Heart right ventricle (tissue), 16 donors: ENCODE measurements at regions not wholly inside any gene's neighbourhood (a gene's known extent, or its start where the extent isn't known, plus 50 kb on each side); places are given as distances from the start of the nearest gene placed in this dataset.

ENCODE experiments used
- ATAC-seq, 8 donors: fragments of 200-7000 bp; cut with Tn5 transposase; one replicate each; pipeline ENCODE4 v1.9.1; 2020; ENCODE audit warnings: mild to moderate bottlenecking in 8 of 8, moderate library complexity in 8 of 8, moderate number of reproducible peaks in 1 of 8
- DNase-seq, 2 donors: peaks; one replicate each; pipeline ENCODE4 v3.0.0-alpha.2; 2020
- H3K27ac ChIP-seq, 10 donors: fragments of 200-600 bp; sonication (generic) in 2 of 10; one replicate each; pipeline versions ENCODE4 v1.5.0 to v1.8.0; 2020 to 2022; ENCODE audit warnings: mild to moderate bottlenecking in 3 of 10
- H3K27me3 ChIP-seq, 7 donors: fragments of 200-600 bp; one replicate each; pipeline ENCODE4 v1.8.0; 2021 to 2022; ENCODE audit warnings: mild to moderate bottlenecking in 2 of 7
- H3K36me3 ChIP-seq, 9 donors: fragments of 200-600 bp; sonication (generic) in 1 of 9; one replicate each; pipeline versions ENCODE4 v1.5.0 to v1.8.0; 2020 to 2022; ENCODE audit warnings: mild to moderate bottlenecking in 2 of 9
- H3K4me1 ChIP-seq, 9 donors: fragments of 200-600 bp; sonication (generic) in 1 of 9; one replicate each; pipeline versions ENCODE4 v1.5.0 to v1.8.0; 2020 to 2022; ENCODE audit warnings: mild to moderate bottlenecking in 4 of 9
- H3K4me3 ChIP-seq, 10 donors: fragments of 200-600 bp; sonication (generic) in 2 of 10; one replicate each; pipeline versions ENCODE4 v1.5.0 to v1.8.0; 2020 to 2022; ENCODE audit warnings: mild to moderate bottlenecking in 7 of 10, moderate library complexity in 2 of 10
- H3K9me3 ChIP-seq, 11 donors: fragments of 200-600 bp in 10 of 11; sonication (generic) in 2 of 11; one replicate each; pipeline versions ENCODE4 v1.5.0 to v1.8.0; 2013 to 2022; ENCODE audit warnings: mild to moderate bottlenecking in 2 of 11, control low read depth in 1 of 11, moderate library complexity in 1 of 11
- WGBS, 2 donors: extraction: QIAGEN DNeasy Blood & Tissue Kit; methylation state at CpG; one replicate each; pipeline ENCODE4 v1.1.7; 2013; ENCODE audit warnings: inconsistent platforms in 1 of 2; 5-methylcytosine and 5-hydroxymethylcytosine counted together
- intact Hi-C, 10 donors: fragments of 100-400 bp; cut with DNase I; formaldehyde crosslinking; loops; one replicate each; pipeline versions ENCODE4 v1.11.1 to v1.14.2; 2022
- TF ChIP-seq, protein P1 (sequence below), 9 donors: fragments of 200-600 bp; sonication (generic) in 2 of 9; IDR thresholded peaks; one replicate each; pipeline versions ENCODE4 v1.5.0 to v1.8.0; 2021 to 2022; ENCODE audit warnings: antibody characterized with exemption in 9 of 9, mild to moderate bottlenecking in 5 of 9, moderate library complexity in 1 of 9
- donor health status: Arrhythmogenic right ventricular cardiomyopathy.
- donor health status: ischemic (EF 13 %, LVEDD 7.1; RV severe dilation, severe dysfunction).
- donor health status: healthy with polysubstance abuse.
- donor health status: DM: no; HTN: yes; CAD: no.
- donor health status: DM: no; HTN: no; CAD: no.
- donor health status: ischemic (EF 25% LVEDD 6.9; RV normal size, moderate dysfunction).
- donor health status: ischemic (EF 25% LVEDD 5.7; RV mildly dilated, moderate dysfunction).
- donor health status: healthy.
- donor health status: DM: yes; HTN: yes; CAD: no.
- donor health status: Ischemic cardiomyopathy.
- donor health status: ischemic (EF 35%, LVEDD 5.7; RV mildly dilated, moderate dysfunction).
- donor health status: nonischemic (EF 11% LVEDD 7.7; RV severe dilation, severe dysfunction).
- donor health status: DM: yes; HTN: yes; CAD: no.
- donor health status: PGD.
- donor health status: ischemic (EF 29% LVEDD 5.4; RV normal size, mild dysfunction).
- donor health status: nonischemic (EF 23%, LVEDD 6.1; RV moderate dilation, normal function).

DNA sequence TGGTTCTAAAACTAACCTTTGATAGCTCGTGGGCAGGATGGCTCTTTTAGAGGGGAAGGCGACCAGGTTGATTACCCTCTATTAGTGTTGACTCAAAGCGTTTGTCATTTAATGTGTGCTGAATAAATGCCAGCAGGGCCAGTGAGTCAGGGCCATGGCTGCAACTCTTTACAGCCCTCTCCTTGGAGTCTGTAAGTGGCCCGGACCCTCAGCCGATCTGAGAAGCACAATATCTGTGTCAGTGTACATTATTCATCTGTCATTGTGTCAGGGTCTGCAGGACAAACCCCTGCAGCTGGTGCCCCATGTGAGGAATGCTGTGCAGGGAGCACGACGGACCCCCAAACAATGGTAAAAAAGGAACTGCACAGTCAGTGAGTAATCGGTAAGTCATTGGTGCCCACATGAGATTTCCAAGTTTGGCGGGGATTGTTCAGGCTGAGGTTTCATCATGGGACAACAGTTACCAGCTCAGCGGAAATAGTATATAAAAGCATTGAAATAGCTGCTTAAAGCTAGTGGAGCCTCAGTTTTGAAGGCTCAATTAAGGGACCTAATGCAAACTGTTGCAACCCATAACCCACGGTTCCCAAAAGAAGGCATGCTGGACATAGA, 139.1 kb downstream of the ZNF675 start:
- ATAC-seq (no peak), DNase-seq (no peak)
- H3K4me1 ChIP-seq = no peaks in the 10 kb centered on the region
- H3K27me3 ChIP-seq = no peaks in the 10 kb centered on the region
- TF ChIP-seq, protein P1, sequence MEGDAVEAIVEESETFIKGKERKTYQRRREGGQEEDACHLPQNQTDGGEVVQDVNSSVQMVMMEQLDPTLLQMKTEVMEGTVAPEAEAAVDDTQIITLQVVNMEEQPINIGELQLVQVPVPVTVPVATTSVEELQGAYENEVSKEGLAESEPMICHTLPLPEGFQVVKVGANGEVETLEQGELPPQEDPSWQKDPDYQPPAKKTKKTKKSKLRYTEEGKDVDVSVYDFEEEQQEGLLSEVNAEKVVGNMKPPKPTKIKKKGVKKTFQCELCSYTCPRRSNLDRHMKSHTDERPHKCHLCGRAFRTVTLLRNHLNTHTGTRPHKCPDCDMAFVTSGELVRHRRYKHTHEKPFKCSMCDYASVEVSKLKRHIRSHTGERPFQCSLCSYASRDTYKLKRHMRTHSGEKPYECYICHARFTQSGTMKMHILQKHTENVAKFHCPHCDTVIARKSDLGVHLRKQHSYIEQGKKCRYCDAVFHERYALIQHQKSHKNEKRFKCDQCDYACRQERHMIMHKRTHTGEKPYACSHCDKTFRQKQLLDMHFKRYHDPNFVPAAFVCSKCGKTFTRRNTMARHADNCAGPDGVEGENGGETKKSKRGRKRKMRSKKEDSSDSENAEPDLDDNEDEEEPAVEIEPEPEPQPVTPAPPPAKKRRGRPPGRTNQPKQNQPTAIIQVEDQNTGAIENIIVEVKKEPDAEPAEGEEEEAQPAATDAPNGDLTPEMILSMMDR (IDR thresholded peaks at IDR 0.05) = no peak
- H3K36me3 ChIP-seq = no peaks in the 10 kb centered on the region
- 81 to 82% methylated on average over 11 of the region's 11 CpGs for WGBS, 2 donors
- intact Hi-C loops = no loop called here
- peaks cover 0 to 21% (median 0%) of the 10 kb centered on the region in 11 donors for H3K9me3 ChIP-seq
- no peak overlapping the region for H3K27ac ChIP-seq
- no peak overlapping the region for H3K4me3 ChIP-seq

- H3K9me3 ChIP-seq = peaks cover 0 to 21% (median 0%) of the 10 kb centered on the region in 11 donors
- no peaks in the 10 kb centered on the region for H3K4me1 ChIP-seq
- H3K36me3 ChIP-seq = no peaks in the 10 kb centered on the region
- 75 to 82% methylated on average over 3 of the region's 3 CpGs for WGBS, 2 donors
- DNase-seq = no peak
- H3K27me3 ChIP-seq = no peaks in the 10 kb centered on the region
- intact Hi-C loops = no loop called here
- ATAC-seq = no peak
- no peak overlapping the region for H3K27ac ChIP-seq
- no peak overlapping the region for H3K4me3 ChIP-seq
- TF ChIP-seq, protein P1 (IDR thresholded peaks at IDR 0.05) = no peak
Observed at GRCh38 chr19:23547156-23547555, 139.9 kb downstream of the ZNF675 start.

- no peak overlapping the region for H3K27ac ChIP-seq
- H3K4me3 ChIP-seq = no peak overlapping the region
- intact Hi-C loops = no loop called here
- H3K9me3 ChIP-seq = peaks cover 0 to 25% (median 0%) of the 10 kb centered on the region in 11 donors
- no peaks in the 10 kb centered on the region for H3K4me1 ChIP-seq
- no peaks in the 10 kb centered on the region for H3K27me3 ChIP-seq
- no peak for ATAC-seq
- no peak for DNase-seq
- WGBS, 2 donors = 73 to 82% methylated on average over 2 of the region's 2 CpGs
- no peaks in the 10 kb centered on the region for H3K36me3 ChIP-seq
- TF ChIP-seq, protein P1 (IDR thresholded peaks at IDR 0.05) = no peak
Observed at GRCh38 chr19:23543351-23543750, 143.7 kb downstream of the ZNF675 start.

DNA sequence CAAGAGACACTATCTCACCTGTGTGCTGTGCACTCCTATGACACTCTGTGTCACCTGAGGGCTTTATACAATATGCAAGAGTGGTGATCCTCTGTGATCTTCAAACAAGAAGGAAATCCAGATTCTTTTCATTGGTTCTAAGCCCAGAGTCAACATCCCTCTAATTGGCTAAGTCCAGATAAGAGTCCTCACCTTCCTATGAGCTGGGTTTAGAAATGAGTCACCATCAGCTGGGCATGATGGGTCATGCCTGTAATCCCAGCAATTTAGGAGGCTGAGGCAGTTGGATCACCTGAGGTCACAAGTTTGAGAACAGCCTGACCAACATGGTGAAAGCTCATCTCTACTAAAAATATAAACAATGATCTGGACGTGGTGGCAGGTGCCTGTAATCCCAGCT, 144.4 kb downstream of the ZNF675 start:
- WGBS, 2 donors = 32 to 33% methylated on average over 1 of the region's 1 CpG
- intact Hi-C loops = no loop called here
- no peak for ATAC-seq

More for the DNA sequence above, 144.4 kb downstream of the ZNF675 start:
- Histone ChIP-seq H3K9me3 (peaks cover 0 to 25% (median 0%) of the 10 kb centered on the region in 11 donors), H3K4me1 (no peaks in the 10 kb centered on the region), H3K4me3 (no peak overlapping the region), H3K27me3 (no peaks in the 10 kb centered on the region), H3K27ac (no peak overlapping the region), H3K36me3 (no peaks in the 10 kb centered on the region)
- TF ChIP-seq, protein P1 (IDR thresholded peaks at IDR 0.05) = no peak
- DNase-seq = no peak
